ENCODE measurements at regions not wholly inside any gene's neighbourhood (a gene's known extent, or its start where the extent isn't known, plus 50 kb on each side); places are given as distances from the start of the nearest gene placed in this dataset.

DNA sequence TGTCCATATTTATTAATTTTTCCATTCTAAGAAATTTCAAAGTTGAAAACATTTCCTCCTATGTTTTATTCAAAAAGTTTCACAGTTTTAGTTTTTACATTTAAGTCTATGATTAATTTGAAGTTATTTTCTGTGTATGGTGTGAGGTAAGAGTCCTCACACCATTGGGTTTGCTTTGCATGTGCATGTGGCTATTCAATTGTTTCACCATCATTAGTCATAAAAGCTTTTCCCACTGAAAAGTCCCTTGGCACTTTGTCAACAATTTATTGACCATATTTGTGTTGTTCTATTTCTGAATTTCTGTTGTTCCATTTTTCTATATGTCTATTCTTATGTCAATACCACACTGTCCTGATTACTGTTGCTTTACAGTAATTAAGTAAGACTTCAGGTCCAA, 186.5 kb downstream of the KIF18A start:
- peak in 1 of 2 donors; percentile 84 for DNase-seq (ENCODE audit: low read depth in 2 of 2)

DNA sequence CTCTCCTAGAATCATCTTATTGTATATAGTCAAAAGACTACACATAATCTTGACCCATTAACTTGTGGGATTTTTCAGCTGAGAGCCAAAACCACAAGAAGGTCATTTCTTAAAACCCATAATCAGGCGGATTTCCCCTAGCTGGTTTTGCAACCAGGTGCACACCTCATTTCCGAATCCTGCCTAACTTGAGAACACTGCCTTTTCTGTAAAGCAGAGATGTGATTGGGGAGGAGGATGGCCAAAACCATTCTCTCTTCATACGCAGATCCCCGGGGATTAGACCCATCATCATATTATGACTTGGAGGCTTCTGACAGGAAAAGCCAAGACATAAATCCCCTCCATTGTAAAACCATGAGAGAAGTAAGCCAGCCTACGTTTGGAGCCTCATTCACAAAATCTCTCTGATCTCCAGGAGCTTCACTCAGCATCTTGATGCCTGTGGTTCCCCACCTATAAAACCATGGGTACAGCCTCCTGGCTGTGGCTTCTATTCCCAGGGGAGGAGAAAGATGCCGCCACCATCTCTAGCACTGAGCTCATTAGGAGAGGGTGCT, 191.3 kb downstream of the KIF18A start:
- TF ChIP-seq, protein P1, sequence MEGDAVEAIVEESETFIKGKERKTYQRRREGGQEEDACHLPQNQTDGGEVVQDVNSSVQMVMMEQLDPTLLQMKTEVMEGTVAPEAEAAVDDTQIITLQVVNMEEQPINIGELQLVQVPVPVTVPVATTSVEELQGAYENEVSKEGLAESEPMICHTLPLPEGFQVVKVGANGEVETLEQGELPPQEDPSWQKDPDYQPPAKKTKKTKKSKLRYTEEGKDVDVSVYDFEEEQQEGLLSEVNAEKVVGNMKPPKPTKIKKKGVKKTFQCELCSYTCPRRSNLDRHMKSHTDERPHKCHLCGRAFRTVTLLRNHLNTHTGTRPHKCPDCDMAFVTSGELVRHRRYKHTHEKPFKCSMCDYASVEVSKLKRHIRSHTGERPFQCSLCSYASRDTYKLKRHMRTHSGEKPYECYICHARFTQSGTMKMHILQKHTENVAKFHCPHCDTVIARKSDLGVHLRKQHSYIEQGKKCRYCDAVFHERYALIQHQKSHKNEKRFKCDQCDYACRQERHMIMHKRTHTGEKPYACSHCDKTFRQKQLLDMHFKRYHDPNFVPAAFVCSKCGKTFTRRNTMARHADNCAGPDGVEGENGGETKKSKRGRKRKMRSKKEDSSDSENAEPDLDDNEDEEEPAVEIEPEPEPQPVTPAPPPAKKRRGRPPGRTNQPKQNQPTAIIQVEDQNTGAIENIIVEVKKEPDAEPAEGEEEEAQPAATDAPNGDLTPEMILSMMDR (IDR thresholded peaks at IDR 0.05; ENCODE audit: low read depth, low read length): no peak
- no peak overlapping the region for H3K4me3 ChIP-seq (replicated peaks in 1 of 2; ENCODE audit: low read depth in 2 of 2, low read length in 2 of 2)
- DNase-seq (ENCODE audit: low read depth in 2 of 2): no peak

More for the DNA sequence above, 186.5 kb downstream of the KIF18A start:
- H3K4me3 ChIP-seq (replicated peaks in 1 of 2; ENCODE audit: low read depth in 2 of 2, low read length in 2 of 2): no peak overlapping the region
- TF ChIP-seq, protein P1 (IDR thresholded peaks at IDR 0.05; ENCODE audit: low read depth, low read length): no peak

DNA sequence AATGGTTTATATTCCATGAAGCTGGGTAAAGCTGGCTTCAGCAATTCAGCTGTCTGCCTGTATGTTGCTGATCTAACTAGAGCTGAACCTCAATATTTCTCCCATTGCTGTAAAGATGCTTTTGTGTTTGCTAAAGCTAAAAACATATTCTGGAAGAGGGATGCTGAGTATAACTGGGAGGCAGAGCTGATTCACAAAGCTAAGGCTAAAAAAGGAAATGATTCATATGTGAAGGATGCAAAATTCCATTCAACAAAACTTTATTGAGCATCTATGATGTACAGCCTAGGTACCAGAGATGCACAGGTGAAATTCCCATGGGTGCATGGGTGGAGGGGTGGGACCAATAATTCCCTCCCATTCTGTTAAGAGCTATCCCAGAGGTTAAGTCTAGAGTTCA, 193.9 kb downstream of the KIF18A start:
- peak in 1 of 2 donors; percentile 50 for DNase-seq (ENCODE audit: low read depth in 2 of 2)
- no peak overlapping the region for H3K4me3 ChIP-seq (replicated peaks in 1 of 2; ENCODE audit: low read depth in 2 of 2, low read length in 2 of 2)
- TF ChIP-seq, protein P1 (IDR thresholded peaks at IDR 0.05; ENCODE audit: low read depth, low read length): no peak

DNA sequence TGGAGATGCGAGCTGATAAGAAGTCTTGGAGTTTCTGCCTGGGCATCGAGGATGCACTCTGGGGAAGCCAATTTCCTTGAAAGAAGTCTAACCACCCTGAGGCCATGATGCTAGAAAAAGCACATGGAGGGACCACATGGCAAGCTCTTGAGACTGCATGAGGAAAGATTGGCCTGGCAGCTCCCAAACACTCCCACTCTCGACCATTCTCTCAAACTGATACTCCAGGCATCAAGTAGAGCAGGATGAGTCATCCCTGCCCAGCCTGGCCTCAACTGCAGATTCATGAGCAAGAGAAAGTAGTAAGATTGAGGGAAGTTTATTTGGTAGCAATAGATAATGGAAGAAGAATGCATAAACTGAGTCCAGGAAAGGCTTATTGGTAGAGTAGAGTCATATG, 194.3 kb downstream of the KIF18A start:
- peak; percentile 34 to 49 for DNase-seq (ENCODE audit: low read depth in 2 of 2)

DNA sequence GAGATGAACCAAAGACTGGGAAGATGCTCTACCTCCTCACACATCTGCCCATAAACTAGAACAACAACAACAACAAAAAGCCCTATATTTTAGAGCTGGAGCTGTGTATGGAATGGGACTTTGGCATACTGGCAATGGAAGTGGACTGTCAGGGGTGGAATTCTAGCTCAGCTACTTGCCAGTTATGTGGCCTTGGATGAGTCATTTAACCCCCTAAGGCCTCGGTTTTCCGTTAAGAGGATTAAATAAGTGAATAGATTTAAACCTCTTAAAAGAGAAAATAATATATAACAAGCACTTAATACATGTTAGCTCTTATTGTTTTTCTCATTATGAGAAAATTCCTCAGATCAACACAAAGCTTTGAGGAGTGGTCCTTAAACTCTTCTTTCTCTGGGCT, 195.0 kb downstream of the KIF18A start:
- H3K4me3 ChIP-seq (replicated peaks in 1 of 2; ENCODE audit: low read depth in 2 of 2, low read length in 2 of 2): no peak overlapping the region
- TF ChIP-seq, protein P1 (IDR thresholded peaks at IDR 0.05; ENCODE audit: low read depth, low read length): no peak
- peak in 1 of 2 donors; percentile 45 for DNase-seq (ENCODE audit: low read depth in 2 of 2)

More for the DNA sequence above, 194.3 kb downstream of the KIF18A start:
- no peak overlapping the region for H3K4me3 ChIP-seq (replicated peaks in 1 of 2; ENCODE audit: low read depth in 2 of 2, low read length in 2 of 2)
- TF ChIP-seq, protein P1 (IDR thresholded peaks at IDR 0.05; ENCODE audit: low read depth, low read length): no peak

DNA sequence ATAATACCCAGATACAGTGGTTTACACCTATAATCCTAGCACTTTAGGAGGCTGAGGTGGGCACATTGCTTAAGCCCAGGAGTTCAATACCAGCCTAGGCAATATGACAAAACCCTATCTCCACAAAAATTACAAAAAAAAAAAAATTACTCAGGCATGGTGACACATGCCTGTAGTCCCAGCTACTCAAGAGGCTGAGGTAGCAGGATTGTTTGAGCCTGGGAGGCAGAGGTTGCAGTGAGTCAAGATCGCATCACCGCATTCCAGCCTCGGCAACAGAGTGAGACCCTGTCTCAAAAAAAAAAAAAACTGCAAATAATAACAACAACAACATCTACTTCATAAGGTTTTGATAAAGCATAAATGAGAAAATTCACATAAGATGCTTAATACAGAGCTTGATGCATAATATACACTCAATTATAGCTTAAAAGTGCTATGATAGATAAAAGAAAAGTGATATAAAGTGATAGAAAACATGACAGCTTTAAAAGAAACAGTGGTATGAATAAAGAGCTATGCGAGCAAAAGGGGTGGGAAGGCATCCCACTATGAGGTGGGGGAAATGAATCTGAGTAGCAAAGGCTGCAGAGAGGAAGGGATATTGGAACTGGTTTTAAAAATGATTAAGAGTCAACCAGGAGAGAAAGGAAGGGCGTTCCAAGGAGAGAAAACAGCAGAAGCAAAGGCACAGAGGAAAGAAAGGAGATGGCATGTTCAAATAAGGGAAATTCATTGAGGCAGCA, 197.6 kb downstream of the KIF18A start:
- TF ChIP-seq, protein P1 (IDR thresholded peaks at IDR 0.05; ENCODE audit: low read depth, low read length): no peak
- H3K4me3 ChIP-seq (replicated peaks in 1 of 2; ENCODE audit: low read depth in 2 of 2, low read length in 2 of 2): no peak overlapping the region
- peak in 1 of 2 donors; percentile 87 for DNase-seq (ENCODE audit: low read depth in 2 of 2)
